Aorta (tissue), 5 donors: ENCODE measurements at regions not wholly inside any gene's neighbourhood (a gene's known extent, or its start where the extent isn't known, plus 50 kb on each side); places are given as distances from the start of the nearest gene placed in this dataset.

ENCODE experiments used
- ATAC-seq: fragments of 200-7000 bp; cut with Tn5 transposase; one replicate; pipeline ENCODE4 v1.9.1; 2022; ENCODE audit warnings: moderate library complexity; ENCODE audit not compliant: low FRiP score
- DNase-seq, 2 donors: peaks; one replicate each; pipeline ENCODE4 v3.0.0-alpha.2; 2020
- H3K27ac ChIP-seq, 2 donors: one replicate each; pipeline ENCODE4 v1.5.1; 2013; ENCODE audit warnings: low read length in 2 of 2, mild to moderate bottlenecking in 2 of 2, moderate library complexity in 2 of 2, control low read depth in 1 of 2, inconsistent platforms in 1 of 2, low read depth in 1 of 2
- H3K27me3 ChIP-seq, 2 donors: one replicate each; pipeline ENCODE4 v1.6.1; 2013; ENCODE audit warnings: control low read depth in 1 of 2, low read length in 1 of 2, mild to moderate bottlenecking in 1 of 2, moderate library complexity in 1 of 2; ENCODE audit not compliant: insufficient read depth in 2 of 2, control insufficient read depth in 1 of 2
- H3K36me3 ChIP-seq, 2 donors: one replicate each; pipeline ENCODE4 v1.6.1; 2013; ENCODE audit warnings: control low read depth in 1 of 2, low read length in 1 of 2, mild to moderate bottlenecking in 1 of 2; ENCODE audit not compliant: insufficient read depth in 2 of 2, control insufficient read depth in 1 of 2
- H3K4me1 ChIP-seq, 2 donors: one replicate each; pipeline ENCODE4 v1.6.1; 2013; ENCODE audit warnings: low read length in 2 of 2, control low read depth in 1 of 2, mild to moderate bottlenecking in 1 of 2, moderate library complexity in 1 of 2; ENCODE audit not compliant: insufficient read depth in 2 of 2, control insufficient read depth in 1 of 2
- H3K4me3 ChIP-seq, 2 donors: one replicate each; pipeline ENCODE4 v1.5.1; 2013; ENCODE audit warnings: low read length in 2 of 2, control low read depth in 1 of 2, mild to moderate bottlenecking in 1 of 2
- H3K9me3 ChIP-seq: one replicate; pipeline ENCODE4 v1.6.1; 2013; ENCODE audit warnings: mild to moderate bottlenecking, low read length; ENCODE audit not compliant: control insufficient read depth
- WGBS, 2 donors: extraction: QIAGEN DNeasy Blood & Tissue Kit; methylation state at CpG; one replicate each; pipeline ENCODE4 v1.1.7; 2013; 5-methylcytosine and 5-hydroxymethylcytosine counted together
- intact Hi-C, 2 donors: fragments of 100-400 bp; cut with DNase I; formaldehyde crosslinking; loops; one replicate each; pipeline versions ENCODE4 v1.14.2 to v1.15.0; 2022
- donor health status: healthy with polysubstance abuse.
- donor health status: Bipolar disorder and iron deficiency.
- donor health status: DM: no; HTN: no; CAD: no.
- donor health status: DM: no; HTN: no; CAD: no.
- donor health status: DM: yes; HTN: yes; CAD: no.

DNA sequence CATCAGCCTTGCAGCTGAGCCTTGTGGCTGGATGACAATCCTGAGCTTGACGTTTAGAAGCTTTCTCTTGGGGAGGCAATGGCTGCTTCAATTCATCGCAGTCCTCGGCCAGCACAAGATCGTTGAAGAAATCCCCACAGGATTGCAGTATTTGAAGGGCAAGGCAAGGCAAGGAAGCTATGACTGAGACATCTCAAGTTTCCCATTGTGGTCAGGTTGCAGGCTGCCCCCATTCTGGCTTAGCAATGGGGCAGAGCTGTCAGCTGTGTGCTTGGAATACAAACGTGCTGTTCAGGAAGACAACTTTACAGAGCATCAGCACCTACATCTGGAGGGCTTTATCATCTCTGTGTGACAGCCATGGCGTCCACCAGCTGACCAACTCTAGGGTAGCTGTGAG is 275.9 kb upstream of the TBL1XR1 start:
- 84 to 85% methylated on average over 6 of the region's 6 CpGs for WGBS, 2 donors
- Histone ChIP-seq H3K4me1 (peaks cover 0 to 3% of the 10 kb centered on the region in 2 donors), H3K27ac (no peak overlapping the region), H3K27me3 (no peaks in the 10 kb centered on the region), H3K9me3 (no peaks in the 10 kb centered on the region), H3K36me3 (no peaks in the 10 kb centered on the region), H3K4me3 (no peak overlapping the region)
- DNase-seq (no peak), ATAC-seq (no peak)
- intact Hi-C loops: loop anchor here (10.0 kb wide), 2 partner anchors 278 to 1372 kb away; partner anchors contain the start of gene TBL1XR1 (in 2 of the 2)

GRCh38 chr3:177473903-177474302 is 276.6 kb upstream of the TBL1XR1 start:
- no peak overlapping the region for H3K27ac ChIP-seq
- H3K27me3 ChIP-seq: no peaks in the 10 kb centered on the region
- H3K9me3 ChIP-seq: no peaks in the 10 kb centered on the region
- H3K4me3 ChIP-seq: no peak overlapping the region
- intact Hi-C loops: loop anchor here (10.0 kb wide), 2 partner anchors 279 to 1371 kb away; partner anchors contain the start of gene TBL1XR1 (in 2 of the 2)
- DNase-seq (no peak), ATAC-seq (no peak)
- 95 to 97% methylated on average over 2 of the region's 2 CpGs for WGBS, 2 donors
- no peaks in the 10 kb centered on the region for H3K36me3 ChIP-seq
- peaks cover 0 to 3% of the 10 kb centered on the region in 2 donors for H3K4me1 ChIP-seq

GRCh38 chr3:177474652-177475355 is 277.5 kb upstream of the TBL1XR1 start:
- peaks cover 0 to 3% of the 10 kb centered on the region in 2 donors for H3K4me1 ChIP-seq
- no peaks in the 10 kb centered on the region for H3K36me3 ChIP-seq
- DNase-seq: no peak
- ATAC-seq: no peak
- intact Hi-C loops: loop anchor here (5.0 to 10.0 kb wide), 3 partner anchors 113 to 1370 kb away; partner anchors contain the start of gene TBL1XR1 (in 2 of the 2)
- H3K9me3 ChIP-seq: no peaks in the 10 kb centered on the region
- WGBS, 2 donors: 91 to 92% methylated on average over 11 of the region's 11 CpGs
- H3K4me3 ChIP-seq: no peak overlapping the region
- no peak overlapping the region for H3K27ac ChIP-seq
- H3K27me3 ChIP-seq: no peaks in the 10 kb centered on the region

GRCh38 chr3:177475356-177475665 is 278.0 kb upstream of the TBL1XR1 start:
- Histone ChIP-seq H3K9me3 (no peaks in the 10 kb centered on the region), H3K36me3 (no peaks in the 10 kb centered on the region), H3K27ac (no peak overlapping the region), H3K27me3 (no peaks in the 10 kb centered on the region), H3K4me3 (no peak overlapping the region), H3K4me1 (peaks cover 0 to 3% of the 10 kb centered on the region in 2 donors)
- ATAC-seq (no peak), DNase-seq (no peak)
- 82 to 85% methylated on average over 5 of the region's 5 CpGs for WGBS, 2 donors
- intact Hi-C loops: loop anchor here (5.0 to 10.0 kb wide), 3 partner anchors 113 to 1369 kb away; partner anchors contain the start of gene TBL1XR1 (in 2 of the 2)

GRCh38 chr3:177476495-177476894 is 279.2 kb upstream of the TBL1XR1 start:
- Histone ChIP-seq H3K27me3 (no peaks in the 10 kb centered on the region), H3K9me3 (no peaks in the 10 kb centered on the region), H3K36me3 (no peaks in the 10 kb centered on the region), H3K4me1 (peaks cover 3% of the 10 kb centered on the region in 2 donors), H3K27ac (no peak overlapping the region), H3K4me3 (no peak overlapping the region)
- 87 to 94% methylated on average over 7 of the region's 7 CpGs for WGBS, 2 donors
- no peak for ATAC-seq
- intact Hi-C loops: loop anchor here (5.0 to 10.0 kb wide), 3 partner anchors 114 to 1368 kb away; partner anchors contain the start of gene TBL1XR1 (in 2 of the 2)
- DNase-seq: no peak

DNA sequence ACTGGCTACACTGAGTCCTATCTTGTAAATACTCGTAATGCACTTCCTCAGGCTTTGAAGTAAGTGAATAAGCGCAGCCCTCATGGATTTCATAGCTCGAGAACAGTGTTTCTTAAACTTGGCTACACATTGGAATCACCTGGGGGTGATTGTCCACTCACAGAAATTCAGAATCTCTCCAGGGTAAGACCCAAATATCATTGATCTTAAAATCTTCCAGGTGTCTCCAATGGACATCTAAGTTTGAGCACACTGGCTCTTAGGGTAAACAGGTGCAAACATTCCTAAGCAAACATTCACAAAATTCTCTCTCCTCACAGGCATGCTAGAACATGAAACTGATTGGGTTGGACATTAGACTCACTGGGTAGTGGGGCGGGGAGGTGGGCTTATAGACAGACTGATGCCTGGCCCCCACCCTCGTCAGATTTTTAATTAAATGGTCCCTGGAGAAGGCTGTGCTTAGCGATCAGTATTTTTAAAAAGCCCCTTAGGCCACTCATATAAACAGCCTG is 279.7 kb upstream of the TBL1XR1 start:
- Histone ChIP-seq H3K4me1 (peaks cover 3 to 5% of the 10 kb centered on the region in 2 donors), H3K4me3 (no peak overlapping the region), H3K27ac (no peak overlapping the region), H3K9me3 (no peaks in the 10 kb centered on the region), H3K27me3 (no peaks in the 10 kb centered on the region), H3K36me3 (no peaks in the 10 kb centered on the region)
- no peak for DNase-seq
- no peak for ATAC-seq
- WGBS, 2 donors: 98 to 99% methylated on average over 6 of the region's 6 CpGs
- intact Hi-C loops: loop anchor here (5.0 to 10.0 kb wide), 3 partner anchors 115 to 1368 kb away; partner anchors contain the start of gene TBL1XR1 (in 2 of the 2)

DNA sequence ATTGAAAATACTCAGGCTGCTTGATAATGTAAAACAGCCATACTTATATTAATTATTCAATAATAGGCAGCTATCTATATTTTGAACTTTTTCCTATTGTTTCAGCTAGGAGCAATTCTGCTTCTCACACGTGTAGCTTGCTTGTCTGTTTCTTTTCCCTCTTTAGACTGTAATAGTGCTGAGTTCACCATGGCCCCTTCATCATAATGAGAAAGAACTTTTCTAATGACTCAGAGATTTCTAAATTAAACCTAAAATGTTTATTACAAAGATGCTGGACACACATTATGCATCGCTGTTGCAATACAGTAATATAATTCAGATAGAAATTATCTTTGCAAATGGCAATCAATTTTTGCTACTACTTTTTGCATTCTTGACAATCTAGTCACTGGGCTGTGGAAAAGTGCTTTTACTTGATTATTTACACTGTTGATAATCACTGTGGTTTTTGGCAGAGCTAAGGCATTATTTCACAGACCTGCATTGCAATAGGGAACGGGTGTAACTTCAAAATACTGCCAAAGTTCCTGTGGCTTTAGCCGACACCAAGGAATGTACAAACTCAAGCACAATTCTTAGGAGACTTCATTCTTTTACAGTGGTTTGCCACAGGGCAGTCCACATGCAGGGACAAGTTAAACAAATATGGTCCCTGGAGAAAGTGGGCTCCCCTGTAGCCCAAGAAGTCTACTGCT is 281.0 kb upstream of the TBL1XR1 start:
- 2 to 6% methylated on average over 4 of the region's 4 CpGs for WGBS, 2 donors
- ATAC-seq (peak; percentile 90), DNase-seq (no peak)
- Histone ChIP-seq H3K27ac (peak overlapping the region in 1 of 2 donors; percentile 68), H3K27me3 (no peaks in the 10 kb centered on the region), H3K4me3 (no peak overlapping the region), H3K36me3 (no peaks in the 10 kb centered on the region), H3K9me3 (no peaks in the 10 kb centered on the region), H3K4me1 (peaks cover 3 to 5% of the 10 kb centered on the region in 2 donors)
- intact Hi-C loops: loop anchor here (5.0 to 10.0 kb wide), 3 partner anchors 116 to 1366 kb away; partner anchors contain the start of gene TBL1XR1 (in 2 of the 2)

DNA sequence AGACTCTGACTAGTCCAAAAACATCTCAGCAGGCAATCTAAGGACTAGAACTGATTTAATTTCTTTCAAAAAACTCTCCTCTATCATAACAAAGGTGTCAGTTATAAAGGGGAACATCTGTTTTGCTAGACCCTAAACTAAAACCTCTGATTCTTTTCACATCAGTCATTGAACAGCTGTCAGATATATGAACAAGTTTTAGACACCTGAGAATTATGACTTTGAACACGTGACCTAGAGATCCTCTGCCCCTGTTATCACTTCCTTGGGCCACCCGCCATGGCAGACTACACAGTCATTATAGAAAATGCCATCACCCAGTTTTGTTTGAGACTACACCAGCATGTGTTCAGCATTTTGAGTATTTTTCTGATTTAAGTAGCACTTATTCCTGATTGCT is 282.3 kb upstream of the TBL1XR1 start:
- intact Hi-C loops: loop anchor here (5.0 to 10.0 kb wide), 4 partner anchors 115 to 1365 kb away; partner anchors contain the start of gene TBL1XR1 (in 2 of the 2)
- 68 to 95% methylated on average over 2 of the region's 2 CpGs for WGBS, 2 donors
- Histone ChIP-seq H3K27me3 (no peaks in the 10 kb centered on the region), H3K4me1 (peaks cover 3 to 5% of the 10 kb centered on the region in 2 donors), H3K36me3 (no peaks in the 10 kb centered on the region), H3K4me3 (no peak overlapping the region), H3K9me3 (no peaks in the 10 kb centered on the region), H3K27ac (peak overlapping the region in 1 of 2 donors; percentile 39)
- ATAC-seq (no peak), DNase-seq (no peak)
